OCI-LY3 (cell line): ENCODE measurements at regions not wholly inside any gene's neighbourhood (a gene's known extent, or its start where the extent isn't known, plus 50 kb on each side); places are given as distances from the start of the nearest gene placed in this dataset.

Experiments
- H2AFZ ChIP-seq: fragments of 200-600, 300-600 bp; shearing (Covaris generic); 2 replicates; pipeline ENCODE4 v1.6.0; 2014; ENCODE audit warnings: antibody characterized with exemption, low read depth, low read length
- H3K27ac ChIP-seq: fragments of 200-600, 300-600 bp; sonication (generic); 2 replicates; pipeline ENCODE4 v1.5.1; 2014; ENCODE audit warnings: mild to moderate bottlenecking, low read length, moderate library complexity, mixed read lengths
- H3K27me3 ChIP-seq: fragments of 200-600, 300-600 bp; sonication (generic); 2 replicates; pipeline ENCODE4 v1.6.1; 2014; ENCODE audit warnings: low read depth, low read length, mixed read lengths
- H3K36me3 ChIP-seq: fragments of 200-600, 300-600 bp; sonication (generic); replicated peaks from 2 replicates; pipeline ENCODE3; 2014; ENCODE audit warnings: low read depth, low read length, mixed read lengths
- H3K4me1 ChIP-seq: fragments of 300-600, 200-600 bp; sonication (generic); 2 replicates; pipeline ENCODE4 v1.6.1; 2014; ENCODE audit warnings: low read length, mixed read lengths
- H3K4me2 ChIP-seq: fragments of 200-600, 300-600 bp; sonication (generic); 2 replicates; pipeline ENCODE4 v1.6.1; 2014; ENCODE audit warnings: low read length, mixed read lengths
- H3K4me3 ChIP-seq: fragments of 300-600, 200-600 bp; sonication (generic); 2 replicates; pipeline ENCODE4 v1.5.1; 2014; ENCODE audit warnings: antibody characterized with exemption, mild to moderate bottlenecking, low read length, moderate library complexity
- H3K79me2 ChIP-seq: fragments of 300-600, 200-600 bp; shearing (Covaris generic); 2 replicates; pipeline ENCODE4 v1.6.1; 2014; ENCODE audit warnings: mild to moderate bottlenecking, low read length, mixed read lengths
- H3K9ac ChIP-seq: fragments of 300-600, 200-600 bp; shearing (Covaris generic); 2 replicates; pipeline ENCODE4 v1.6.0; 2014; ENCODE audit warnings: mild to moderate bottlenecking, low read length, moderate library complexity
- H3K9me3 ChIP-seq: fragments of 200-600, 300-600 bp; shearing (Covaris generic); 2 replicates; pipeline ENCODE4 v1.6.1; 2014; ENCODE audit warnings: low read length, mixed read lengths; ENCODE audit not compliant: insufficient read depth
- H4K20me1 ChIP-seq: fragments of 200-600, 300-600 bp; sonication (generic); 2 replicates; pipeline ENCODE4 v1.6.1; 2016; ENCODE audit warnings: low read length, mixed read lengths; ENCODE audit not compliant: insufficient read depth
- CTCF ChIP-seq: fragments of 200-600, 300-600 bp; sonication (generic); IDR thresholded peaks from 2 replicates; pipeline ENCODE4 v1.5.1; 2014; ENCODE audit warnings: antibody characterized with exemption, low read length, low read depth
- EZH2phosphoT487 ChIP-seq: fragments of 200-600 bp; shearing (Covaris generic); IDR thresholded peaks from 2 replicates; pipeline ENCODE4 v1.6.1; 2018; ENCODE audit warnings: antibody characterized with exemption, mixed run types, low read depth

- H3K4me2 ChIP-seq, result no peak overlapping the region
- TF ChIP-seq EZH2phosphoT487, result no peak
- TF ChIP-seq CTCF, result no peak
- no peaks in the 10 kb centered on the region for H4K20me1 ChIP-seq
- H3K4me3 ChIP-seq, result no peak overlapping the region
- H3K36me3 ChIP-seq, result no peaks in the 10 kb centered on the region
- H3K27ac ChIP-seq, result no peak overlapping the region
- no peaks in the 10 kb centered on the region for H3K27me3 ChIP-seq
- no peak overlapping the region for H3K9ac ChIP-seq
- H3K9me3 ChIP-seq, result no peaks in the 10 kb centered on the region
- no peaks in the 10 kb centered on the region for H3K79me2 ChIP-seq
- no peak overlapping the region for H2AFZ ChIP-seq
- H3K4me1 ChIP-seq, result no peaks in the 10 kb centered on the region
Measured at GRCh38 chr2:220071696-220072095, 444.3 kb downstream of the SLC4A3 start.

GRCh38 chr2:220072669-220073220, 445.3 kb downstream of the SLC4A3 start:
- Histone ChIP-seq H3K27ac (no peak overlapping the region), H3K9me3 (no peaks in the 10 kb centered on the region)

GRCh38 chr2:220075835-220076234, 448.4 kb downstream of the SLC4A3 start:
- no peak overlapping the region for H2AFZ ChIP-seq
- no peak overlapping the region for H3K4me3 ChIP-seq
- TF ChIP-seq CTCF, result no peak
- no peaks in the 10 kb centered on the region for H3K4me1 ChIP-seq
- no peaks in the 10 kb centered on the region for H3K79me2 ChIP-seq
- no peaks in the 10 kb centered on the region for H3K9me3 ChIP-seq
- H3K27me3 ChIP-seq, result no peaks in the 10 kb centered on the region
- no peak overlapping the region for H3K4me2 ChIP-seq
- H3K36me3 ChIP-seq, result no peaks in the 10 kb centered on the region
- H3K27ac ChIP-seq, result no peak overlapping the region
- no peak overlapping the region for H3K9ac ChIP-seq
- H4K20me1 ChIP-seq, result no peaks in the 10 kb centered on the region

More at GRCh38 chr2:220072669-220073220, 445.3 kb downstream of the SLC4A3 start:
- Histone ChIP-seq H4K20me1 (no peaks in the 10 kb centered on the region), H3K36me3 (no peaks in the 10 kb centered on the region), H3K4me3 (no peak overlapping the region), H3K27me3 (no peaks in the 10 kb centered on the region), H3K9ac (no peak overlapping the region), H3K4me2 (no peak overlapping the region), H2AFZ (no peak overlapping the region), H3K79me2 (no peaks in the 10 kb centered on the region), H3K4me1 (no peaks in the 10 kb centered on the region)
- no peak for TF ChIP-seq EZH2phosphoT487
- no peak for TF ChIP-seq CTCF

- Histone ChIP-seq H4K20me1 (no peaks in the 10 kb centered on the region), H3K27me3 (no peaks in the 10 kb centered on the region), H3K4me3 (no peak overlapping the region), H3K79me2 (no peaks in the 10 kb centered on the region), H3K9ac (no peak overlapping the region), H3K4me2 (no peak overlapping the region), H3K9me3 (no peaks in the 10 kb centered on the region), H2AFZ (no peak overlapping the region), H3K36me3 (no peaks in the 10 kb centered on the region), H3K4me1 (no peaks in the 10 kb centered on the region), H3K27ac (no peak overlapping the region)
- TF ChIP-seq EZH2phosphoT487 (no peak), CTCF (no peak)
Measured at GRCh38 chr2:220076734-220077133, 449.3 kb downstream of the SLC4A3 start.
